ENCODE measurements at regions not wholly inside any gene's neighbourhood (a gene's known extent, or its start where the extent isn't known, plus 50 kb on each side); places are given as distances from the start of the nearest gene placed in this dataset.

- Mint-ChIP-seq H3K27ac (no peak overlapping the region), H3K9me3 (no peaks in the 10 kb centered on the region), H3K27me3 (peaks cover 56 to 83% of the 10 kb centered on the region in 2 donors), H3K4me1 (ENCODE audit: low read depth in 2 of 2) (peaks cover 0 to 2% of the 10 kb centered on the region in 2 donors), H3K4me3 (no peak overlapping the region), H3K36me3 (ENCODE audit: insufficient read depth) (peaks cover 2% of the 10 kb centered on the region)
- ATAC-seq (replicated peaks), result no peak
- no peak for DNase-seq
Measured at GRCh38 chr2:172153156-172153555, 50.5 kb upstream of the DLX2 start.

GRCh38 chr2:172153757-172154156 lies 51.1 kb upstream of the DLX2 start:
- Mint-ChIP-seq H3K9me3 (no peaks in the 10 kb centered on the region), H3K27ac (no peak overlapping the region), H3K4me3 (no peak overlapping the region), H3K27me3 (peaks cover 61 to 77% of the 10 kb centered on the region in 2 donors), H3K36me3 (ENCODE audit: insufficient read depth) (no peaks in the 10 kb centered on the region), H3K4me1 (ENCODE audit: low read depth in 2 of 2) (peaks cover 0 to 2% of the 10 kb centered on the region in 2 donors)
- DNase-seq (no peak), ATAC-seq (replicated peaks) (no peak)

GRCh38 chr2:172155752-172156151 lies 53.1 kb upstream of the DLX2 start:
- H3K36me3 Mint-ChIP-seq (ENCODE audit: insufficient read depth), result no peaks in the 10 kb centered on the region
- peaks cover 55 to 70% of the 10 kb centered on the region in 2 donors for H3K27me3 Mint-ChIP-seq
- H3K4me3 Mint-ChIP-seq, result no peak overlapping the region
- peaks cover 0 to 2% of the 10 kb centered on the region in 2 donors for H3K4me1 Mint-ChIP-seq (ENCODE audit: low read depth in 2 of 2)
- ATAC-seq (replicated peaks) (no peak), DNase-seq (no peak)
- H3K9me3 Mint-ChIP-seq, result no peaks in the 10 kb centered on the region
- no peak overlapping the region for H3K27ac Mint-ChIP-seq

GRCh38 chr2:172160839-172161238 lies 58.1 kb upstream of the DLX2 start:
- Mint-ChIP-seq H3K27ac (no peak overlapping the region), H3K27me3 (peaks cover 33 to 50% of the 10 kb centered on the region in 2 donors), H3K36me3 (ENCODE audit: insufficient read depth) (no peaks in the 10 kb centered on the region), H3K4me1 (ENCODE audit: low read depth in 2 of 2) (no peaks in the 10 kb centered on the region), H3K4me3 (no peak overlapping the region), H3K9me3 (no peaks in the 10 kb centered on the region)
- DNase-seq (no peak), ATAC-seq (replicated peaks) (no peak)

GRCh38 chr2:172162225-172162733 lies 59.6 kb upstream of the DLX2 start:
- no peaks in the 10 kb centered on the region for H3K36me3 Mint-ChIP-seq (ENCODE audit: insufficient read depth)
- peaks cover 25 to 42% of the 10 kb centered on the region in 2 donors for H3K27me3 Mint-ChIP-seq

DNA sequence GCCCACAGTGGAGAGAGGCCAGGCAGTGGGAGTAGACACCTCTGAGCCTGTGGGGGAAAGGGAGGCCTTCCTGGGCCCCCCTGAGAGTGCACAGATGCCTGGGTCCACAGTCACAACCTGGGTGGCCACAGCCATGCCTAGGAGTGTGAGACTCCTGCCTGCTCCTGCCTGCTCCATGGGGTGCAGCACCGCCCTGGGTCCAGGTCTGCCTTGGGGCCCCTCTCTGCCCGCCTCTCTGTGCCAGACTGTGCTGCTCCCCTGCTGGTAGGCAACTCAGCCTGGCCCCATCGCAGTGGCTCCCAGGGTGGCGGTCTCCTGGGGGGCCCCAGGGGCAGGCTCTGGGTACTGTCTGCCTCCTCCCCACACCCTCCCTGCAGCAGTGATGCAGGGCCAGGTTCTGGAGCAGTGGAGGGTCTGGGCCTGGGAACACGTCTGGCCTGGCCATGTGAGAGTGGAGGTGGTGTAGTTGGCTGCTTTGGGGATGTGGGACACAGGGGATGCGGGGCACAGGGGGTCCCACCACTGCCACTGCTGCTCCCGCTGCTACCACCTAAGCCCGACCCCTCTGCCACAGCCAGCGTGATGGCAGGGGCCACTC lies 60.1 kb upstream of the DLX2 start:
- no peak for DNase-seq
- Mint-ChIP-seq H3K27me3 (peaks cover 25 to 38% of the 10 kb centered on the region in 2 donors), H3K4me3 (no peak overlapping the region), H3K4me1 (ENCODE audit: low read depth in 2 of 2) (no peaks in the 10 kb centered on the region), H3K36me3 (ENCODE audit: insufficient read depth) (no peaks in the 10 kb centered on the region), H3K27ac (no peak overlapping the region), H3K9me3 (no peaks in the 10 kb centered on the region)
- no peak for ATAC-seq (replicated peaks)

More at GRCh38 chr2:172162225-172162733, 59.6 kb upstream of the DLX2 start:
- no peak for DNase-seq
- no peaks in the 10 kb centered on the region for H3K9me3 Mint-ChIP-seq
- H3K27ac Mint-ChIP-seq, result no peak overlapping the region
- H3K4me1 Mint-ChIP-seq (ENCODE audit: low read depth in 2 of 2), result no peaks in the 10 kb centered on the region
- no peak overlapping the region for H3K4me3 Mint-ChIP-seq
- ATAC-seq (replicated peaks), result no peak

- Mint-ChIP-seq H3K27ac (no peak overlapping the region), H3K27me3 (peaks cover 23 to 30% of the 10 kb centered on the region in 2 donors)
Measured at GRCh38 chr2:172168917-172169346, 66.2 kb upstream of the DLX2 start.

GRCh38 chr2:172169611-172170010 lies 66.9 kb upstream of the DLX2 start:
- Mint-ChIP-seq H3K4me3 (no peak overlapping the region), H3K36me3 (ENCODE audit: insufficient read depth) (no peaks in the 10 kb centered on the region), H3K27ac (no peak overlapping the region), H3K27me3 (peaks cover 26% of the 10 kb centered on the region in 2 donors), H3K4me1 (ENCODE audit: low read depth in 2 of 2) (peaks cover 0 to 3% of the 10 kb centered on the region in 2 donors), H3K9me3 (no peaks in the 10 kb centered on the region)
- ATAC-seq (replicated peaks) (no peak), DNase-seq (no peak)

More at GRCh38 chr2:172168917-172169346, 66.2 kb upstream of the DLX2 start:
- Mint-ChIP-seq H3K9me3 (no peaks in the 10 kb centered on the region), H3K4me1 (ENCODE audit: low read depth in 2 of 2) (peaks cover 0 to 3% of the 10 kb centered on the region in 2 donors), H3K4me3 (no peak overlapping the region), H3K36me3 (ENCODE audit: insufficient read depth) (no peaks in the 10 kb centered on the region)
- ATAC-seq (replicated peaks) (no peak), DNase-seq (no peak)

GRCh38 chr2:172172513-172173173 lies 69.9 kb upstream of the DLX2 start:
- Mint-ChIP-seq H3K27ac (no peak overlapping the region), H3K9me3 (no peaks in the 10 kb centered on the region), H3K27me3 (peaks cover 10 to 18% of the 10 kb centered on the region in 2 donors), H3K4me3 (peak overlapping the region; percentile 58 to 69), H3K36me3 (ENCODE audit: insufficient read depth) (no peaks in the 10 kb centered on the region), H3K4me1 (ENCODE audit: low read depth in 2 of 2) (peaks cover 0 to 4% of the 10 kb centered on the region in 2 donors)
- peak; percentile 37 to 52 (median 37) for DNase-seq
- ATAC-seq (replicated peaks), result peak; percentile 95

GRCh38 chr2:172173174-172173706 lies 70.5 kb upstream of the DLX2 start:
- ATAC-seq (replicated peaks) (no peak), DNase-seq (no peak)
- H3K9me3 Mint-ChIP-seq, result no peaks in the 10 kb centered on the region
- peaks cover 0 to 4% of the 10 kb centered on the region in 2 donors for H3K4me1 Mint-ChIP-seq (ENCODE audit: low read depth in 2 of 2)
- peaks cover 10 to 12% of the 10 kb centered on the region in 2 donors for H3K27me3 Mint-ChIP-seq
- H3K4me3 Mint-ChIP-seq, result peak overlapping the region; percentile 58 to 69
- H3K27ac Mint-ChIP-seq, result no peak overlapping the region
- no peaks in the 10 kb centered on the region for H3K36me3 Mint-ChIP-seq (ENCODE audit: insufficient read depth)

DNA sequence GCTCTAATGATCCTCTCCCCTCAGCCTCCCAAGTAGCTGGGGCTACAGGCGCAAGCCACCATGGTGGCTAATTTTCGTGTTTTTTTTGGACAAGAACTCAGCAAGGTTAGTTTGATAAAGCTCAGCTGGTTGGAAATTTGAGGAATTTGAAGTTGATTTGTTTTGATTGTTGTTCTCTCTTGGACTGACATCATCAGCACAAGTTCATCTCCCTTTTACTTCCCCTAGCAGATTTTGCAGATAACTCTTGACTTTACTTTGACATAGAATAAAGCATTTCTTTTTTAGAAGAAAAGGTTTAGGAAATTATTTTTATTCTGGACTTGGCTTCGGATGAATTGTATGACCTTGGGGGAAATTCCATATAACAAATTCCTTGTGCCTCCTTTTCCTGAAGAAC lies 74.9 kb upstream of the DLX2 start:
- peaks cover 21 to 33% of the 10 kb centered on the region in 2 donors for H3K4me1 Mint-ChIP-seq (ENCODE audit: low read depth in 2 of 2)
- ATAC-seq (replicated peaks), result no peak
- DNase-seq, result no peak
- peaks cover 10 to 12% of the 10 kb centered on the region in 2 donors for H3K27me3 Mint-ChIP-seq
- no peak overlapping the region for H3K4me3 Mint-ChIP-seq
- no peaks in the 10 kb centered on the region for H3K9me3 Mint-ChIP-seq
- H3K36me3 Mint-ChIP-seq (ENCODE audit: insufficient read depth), result no peaks in the 10 kb centered on the region
- no peak overlapping the region for H3K27ac Mint-ChIP-seq

GRCh38 chr2:172177996-172178395 lies 75.3 kb upstream of the DLX2 start:
- peaks cover 21 to 35% of the 10 kb centered on the region in 2 donors for H3K4me1 Mint-ChIP-seq (ENCODE audit: low read depth in 2 of 2)
- no peak for DNase-seq
- ATAC-seq (replicated peaks), result no peak
- H3K9me3 Mint-ChIP-seq, result no peaks in the 10 kb centered on the region
- no peaks in the 10 kb centered on the region for H3K36me3 Mint-ChIP-seq (ENCODE audit: insufficient read depth)
- H3K27me3 Mint-ChIP-seq, result peaks cover 10 to 12% of the 10 kb centered on the region in 2 donors
- H3K27ac Mint-ChIP-seq, result no peak overlapping the region
- no peak overlapping the region for H3K4me3 Mint-ChIP-seq

DNA sequence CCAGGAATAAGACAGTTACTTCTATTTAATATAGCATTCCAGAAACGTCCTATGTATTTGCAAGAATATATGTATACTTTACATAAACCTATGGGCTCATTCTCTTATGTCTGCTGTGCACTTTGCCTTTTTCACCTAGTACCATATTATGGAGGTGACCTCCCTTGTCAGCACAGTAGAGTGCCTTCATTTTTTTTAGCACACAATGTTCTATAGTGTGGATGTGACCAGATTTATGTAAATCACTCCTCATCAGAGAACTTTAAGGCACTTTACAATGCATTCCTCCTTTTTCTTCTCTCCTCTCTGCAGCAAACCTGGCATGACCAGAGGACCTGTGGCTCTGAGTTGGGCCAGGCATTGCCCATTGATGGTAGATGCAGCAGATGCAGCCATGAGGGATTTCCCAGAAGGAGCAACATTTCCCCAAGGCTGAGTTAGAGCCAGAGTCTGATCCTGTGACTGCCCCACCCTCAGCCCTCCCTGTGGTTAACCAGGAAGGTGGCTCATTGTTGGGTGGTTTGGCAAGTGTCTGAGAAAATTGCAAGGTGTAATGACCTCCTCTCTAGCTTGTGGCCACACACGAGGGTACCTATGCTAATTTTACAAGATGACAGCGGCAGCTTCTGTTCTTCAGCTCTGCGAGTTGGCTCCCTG lies 76.5 kb upstream of the DLX2 start:
- peak overlapping the region; percentile 44 to 51 for H3K4me3 Mint-ChIP-seq
- H3K9me3 Mint-ChIP-seq, result no peaks in the 10 kb centered on the region
- H3K36me3 Mint-ChIP-seq (ENCODE audit: insufficient read depth), result no peaks in the 10 kb centered on the region
- H3K4me1 Mint-ChIP-seq (ENCODE audit: low read depth in 2 of 2), result peaks cover 21 to 32% of the 10 kb centered on the region in 2 donors
- ATAC-seq (replicated peaks), result peak; percentile 92
- DNase-seq, result peak in 1 of 3 experiments; percentile 5
- no peaks in the 10 kb centered on the region for H3K27me3 Mint-ChIP-seq
- H3K27ac Mint-ChIP-seq, result peak overlapping the region; percentile 41 to 87

Data from effector memory CD8-positive, alpha-beta T cell (primary cell).